ENCODE measurements at regions not wholly inside any gene's neighbourhood (a gene's known extent, or its start where the extent isn't known, plus 50 kb on each side); places are given as distances from the start of the nearest gene placed in this dataset.
A peak's percentile ranks its signal among the peaks of the same experiment; 100 is the strongest.

- no peak for DNase-seq (ENCODE audit: low spot score)
Measured at GRCh38 chr12:124429535-124429934, 134.6 kb downstream of the RFLNA start.

DNA sequence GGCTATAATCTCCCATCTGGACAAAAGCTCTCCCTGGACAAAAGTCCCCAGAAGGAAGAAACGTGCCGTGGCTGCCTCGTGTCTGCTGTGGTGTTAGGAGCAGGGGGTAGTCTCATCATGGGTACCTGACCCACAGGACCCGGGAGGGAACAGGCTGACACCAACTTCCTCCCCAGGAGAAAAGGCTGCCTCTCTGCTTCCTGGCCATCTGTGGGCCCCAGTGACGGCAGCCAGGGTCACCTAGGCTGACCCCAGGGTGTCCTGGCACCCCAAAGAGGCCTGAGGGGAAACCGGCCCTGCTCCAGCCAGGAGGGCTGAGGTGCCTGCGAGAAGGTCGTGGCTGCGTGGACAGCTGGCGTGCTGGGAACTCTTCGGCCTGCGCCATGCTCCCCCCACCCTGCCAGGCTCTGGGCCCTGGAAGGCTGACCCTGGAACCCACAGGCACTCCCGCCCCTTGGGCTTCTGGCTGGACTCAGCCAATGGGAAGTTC, 133.9 kb downstream of the RFLNA start:
- no peak for DNase-seq (ENCODE audit: low spot score)

- no peak for DNase-seq (ENCODE audit: low spot score)
Measured at GRCh38 chr12:124428136-124428791, 133.4 kb downstream of the RFLNA start.

DNA sequence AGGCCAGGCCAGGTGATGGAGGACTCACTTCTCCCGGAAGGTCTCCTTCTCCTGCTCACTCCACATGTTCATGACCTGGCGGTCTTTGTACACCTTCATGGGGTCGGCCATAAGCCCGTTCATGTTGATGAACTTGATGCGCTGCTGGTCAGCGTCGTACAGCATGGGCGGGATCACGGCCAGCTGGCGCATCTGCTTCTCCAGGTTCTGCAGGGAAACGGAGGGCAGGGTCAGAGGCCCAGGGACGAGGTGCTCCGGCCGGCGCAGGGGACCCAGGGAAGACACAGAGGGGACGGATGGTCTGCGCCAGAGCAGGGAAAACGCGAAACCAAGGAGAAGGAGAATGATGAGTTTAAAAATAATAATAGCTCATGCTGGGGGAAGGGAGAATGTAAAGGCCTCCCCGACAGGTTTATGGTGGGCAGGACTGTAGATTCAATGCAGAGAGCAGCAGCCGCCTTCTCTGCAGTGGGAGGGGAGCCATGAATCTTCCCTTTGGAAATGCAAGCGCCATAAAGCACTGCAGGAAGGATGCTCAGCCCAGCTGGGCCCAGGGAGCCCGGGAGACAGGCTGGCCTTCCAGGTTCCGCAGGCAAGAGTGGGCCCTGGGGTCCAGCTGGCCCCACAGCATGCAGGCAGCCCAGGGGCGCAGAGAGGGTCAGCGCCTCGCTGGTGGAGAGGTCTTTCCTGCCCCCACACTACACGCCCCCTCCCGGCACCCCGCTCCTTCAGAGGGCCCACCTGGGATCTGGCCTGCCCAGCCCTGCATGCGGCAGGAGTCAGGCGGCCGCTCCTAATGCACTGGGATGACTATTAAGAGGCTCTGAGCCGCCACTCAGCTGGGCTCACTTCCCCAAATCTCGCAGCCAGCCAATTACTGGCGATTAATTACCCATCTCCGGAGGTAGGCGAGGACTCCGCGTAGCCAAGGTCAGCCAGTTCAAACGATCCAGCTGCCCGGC, 132.0 kb downstream of the RFLNA start:
- no peak for DNase-seq (ENCODE audit: low spot score)

DNA sequence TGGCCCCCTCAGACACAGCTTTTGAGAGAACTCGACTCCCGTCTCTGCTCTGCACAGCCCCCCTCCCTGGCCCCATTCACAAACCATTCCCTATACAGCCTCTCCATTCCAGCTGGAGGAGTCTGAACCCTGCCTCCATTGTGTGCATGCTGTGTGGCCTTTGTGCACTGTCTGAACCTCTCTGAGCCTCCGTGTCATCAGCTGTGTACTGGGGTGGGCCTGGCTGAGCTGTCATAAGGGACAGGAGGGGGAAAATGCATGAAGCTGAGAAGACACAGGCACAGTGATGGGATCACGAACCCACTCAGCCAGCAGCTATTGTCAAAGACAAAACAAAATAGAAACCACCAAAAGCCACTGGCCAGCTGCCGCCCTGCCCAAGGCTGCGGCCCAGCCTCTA, 130.8 kb downstream of the RFLNA start:
- no peak for DNase-seq (ENCODE audit: low spot score)

DNA sequence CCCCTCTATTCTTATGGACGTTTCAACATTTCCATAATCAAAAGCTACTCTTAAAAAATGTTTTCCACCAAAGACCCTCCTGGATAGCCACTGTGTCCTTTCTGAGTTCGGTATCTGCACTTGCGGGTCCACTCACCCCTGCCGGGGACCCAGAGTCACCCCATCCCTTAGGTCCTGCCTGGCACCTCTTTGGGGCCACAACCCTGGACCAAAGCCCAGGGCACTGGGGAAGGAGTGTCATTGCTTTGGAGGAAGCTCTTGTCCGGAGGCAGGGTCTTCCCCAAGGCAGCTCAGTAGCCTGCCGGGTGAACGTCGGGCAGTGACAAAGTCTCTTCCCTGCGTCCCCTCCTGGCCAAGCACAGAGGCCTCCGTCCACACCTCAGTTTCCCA, 129.6 kb downstream of the RFLNA start:
- no peak for DNase-seq (ENCODE audit: low spot score)

GRCh38 chr12:124423761-124424515, 129.0 kb downstream of the RFLNA start:
- no peak for DNase-seq (ENCODE audit: low spot score)

GRCh38 chr12:124422570-124423523, 128.0 kb downstream of the RFLNA start:
- peak; percentile 79 for DNase-seq (ENCODE audit: low spot score)

DNA sequence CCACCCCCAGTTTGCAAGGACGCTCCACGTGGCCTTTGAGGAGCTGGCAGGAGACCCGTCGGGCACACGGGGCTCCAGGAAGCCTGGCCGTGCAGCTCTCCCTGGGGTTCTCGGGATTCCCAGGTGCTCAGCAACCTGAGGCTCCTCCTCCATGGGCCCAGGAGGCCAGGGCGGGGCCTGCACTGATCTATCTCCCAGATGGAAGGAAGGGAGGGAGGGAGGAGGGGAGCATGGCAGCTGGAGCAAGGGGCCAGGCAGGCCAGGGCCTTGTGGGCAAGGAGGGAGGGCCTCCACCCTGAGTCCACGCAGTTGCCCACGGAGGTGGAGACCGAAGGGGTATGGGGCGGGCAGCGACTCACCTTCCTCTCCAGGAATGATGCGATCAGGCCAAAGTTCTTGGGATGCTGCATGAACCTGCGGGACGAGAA, 127.3 kb downstream of the RFLNA start:
- no peak for DNase-seq (ENCODE audit: low spot score)

GRCh38 chr12:124420996-124421674, 126.2 kb downstream of the RFLNA start:
- peak; percentile 44 for DNase-seq (ENCODE audit: low spot score)

GRCh38 chr12:124420041-124420995, 125.4 kb downstream of the RFLNA start:
- no peak for DNase-seq (ENCODE audit: low spot score)

- DNase-seq (ENCODE audit: low spot score), result no peak
Measured at GRCh38 chr12:124419292-124420040, 124.6 kb downstream of the RFLNA start.

- no peak for DNase-seq (ENCODE audit: low spot score)
Measured at GRCh38 chr12:124418791-124419190, 123.9 kb downstream of the RFLNA start.

- no peak for DNase-seq (ENCODE audit: low spot score)
Measured at GRCh38 chr12:124418156-124418555, 123.3 kb downstream of the RFLNA start.

- DNase-seq (ENCODE audit: low spot score), result no peak
Measured at GRCh38 chr12:124416516-124417395, 121.9 kb downstream of the RFLNA start.

DNA sequence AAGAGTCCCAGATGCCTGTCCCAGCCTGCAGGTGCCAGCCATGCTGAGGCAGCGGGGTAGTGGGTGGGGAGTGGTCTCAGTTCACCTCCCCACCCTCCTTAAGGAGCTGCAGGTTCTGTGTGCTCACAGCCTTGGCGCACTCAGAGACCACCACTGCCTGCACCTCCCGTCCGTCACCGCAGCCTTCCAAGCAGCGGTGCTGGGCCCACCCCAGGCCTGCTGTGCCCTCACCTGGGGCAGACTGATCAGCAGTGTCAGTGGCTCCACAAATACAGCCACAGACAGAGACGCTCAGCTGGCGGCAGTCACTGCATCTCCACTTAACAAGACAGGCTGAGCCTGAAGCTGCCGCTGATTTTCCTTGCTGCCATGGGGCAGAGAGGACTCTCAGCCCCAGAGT, 120.2 kb downstream of the RFLNA start:
- no peak for DNase-seq (ENCODE audit: low spot score)

DNA sequence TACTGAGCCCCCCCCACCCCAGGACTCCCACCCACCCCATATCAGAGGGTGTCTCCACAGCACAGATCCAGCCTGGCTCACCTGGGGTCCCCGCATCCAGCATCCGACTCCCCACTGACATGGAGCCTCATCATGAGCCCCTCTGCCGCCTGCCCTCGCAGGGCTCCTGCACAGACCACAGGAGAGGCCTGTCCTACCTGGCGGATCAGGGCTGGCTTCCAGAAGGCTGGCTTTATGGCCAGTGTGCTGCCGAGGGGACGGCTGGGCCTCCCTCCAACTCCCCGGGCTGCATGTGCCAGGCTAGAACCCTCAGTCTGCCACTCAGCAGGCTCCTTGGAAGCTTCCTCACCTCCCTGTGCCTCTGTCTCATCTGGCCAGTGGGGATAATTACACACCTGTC, 119.0 kb downstream of the RFLNA start:
- DNase-seq (ENCODE audit: low spot score), result no peak

GRCh38 chr12:124413401-124413800, 118.5 kb downstream of the RFLNA start:
- peak; percentile 67 for DNase-seq (ENCODE audit: low spot score)
